ENCODE measurements at regions not wholly inside any gene's neighbourhood (a gene's known extent, or its start where the extent isn't known, plus 50 kb on each side); places are given as distances from the start of the nearest gene placed in this dataset.

DNA sequence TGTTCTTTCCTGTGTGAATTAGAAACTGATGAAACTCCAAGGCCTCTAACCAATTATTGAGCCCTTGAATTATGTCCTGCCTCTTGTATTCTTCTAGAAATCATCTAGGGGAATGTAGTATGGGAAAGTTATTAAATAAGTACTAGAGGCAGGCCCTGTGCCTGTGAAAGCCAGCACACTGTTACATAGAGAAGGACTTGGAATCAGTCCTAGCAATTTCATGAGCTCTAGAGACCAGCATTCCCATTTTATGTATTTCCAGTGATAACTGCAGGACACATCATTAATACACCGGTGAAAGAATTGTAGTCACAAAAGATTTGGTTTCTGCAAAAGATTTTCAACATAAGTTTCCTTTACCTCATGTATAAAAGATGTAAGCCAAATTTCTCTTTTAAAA, 168.5 kb upstream of the VLDLR start:
- DNase-seq (ENCODE audit: extremely low read depth, low read depth), result no peak
- TF ChIP-seq, protein P1, sequence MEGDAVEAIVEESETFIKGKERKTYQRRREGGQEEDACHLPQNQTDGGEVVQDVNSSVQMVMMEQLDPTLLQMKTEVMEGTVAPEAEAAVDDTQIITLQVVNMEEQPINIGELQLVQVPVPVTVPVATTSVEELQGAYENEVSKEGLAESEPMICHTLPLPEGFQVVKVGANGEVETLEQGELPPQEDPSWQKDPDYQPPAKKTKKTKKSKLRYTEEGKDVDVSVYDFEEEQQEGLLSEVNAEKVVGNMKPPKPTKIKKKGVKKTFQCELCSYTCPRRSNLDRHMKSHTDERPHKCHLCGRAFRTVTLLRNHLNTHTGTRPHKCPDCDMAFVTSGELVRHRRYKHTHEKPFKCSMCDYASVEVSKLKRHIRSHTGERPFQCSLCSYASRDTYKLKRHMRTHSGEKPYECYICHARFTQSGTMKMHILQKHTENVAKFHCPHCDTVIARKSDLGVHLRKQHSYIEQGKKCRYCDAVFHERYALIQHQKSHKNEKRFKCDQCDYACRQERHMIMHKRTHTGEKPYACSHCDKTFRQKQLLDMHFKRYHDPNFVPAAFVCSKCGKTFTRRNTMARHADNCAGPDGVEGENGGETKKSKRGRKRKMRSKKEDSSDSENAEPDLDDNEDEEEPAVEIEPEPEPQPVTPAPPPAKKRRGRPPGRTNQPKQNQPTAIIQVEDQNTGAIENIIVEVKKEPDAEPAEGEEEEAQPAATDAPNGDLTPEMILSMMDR (IDR thresholded peaks at IDR 0.05; ENCODE audit: low read depth, low read length), result no peak

DNA sequence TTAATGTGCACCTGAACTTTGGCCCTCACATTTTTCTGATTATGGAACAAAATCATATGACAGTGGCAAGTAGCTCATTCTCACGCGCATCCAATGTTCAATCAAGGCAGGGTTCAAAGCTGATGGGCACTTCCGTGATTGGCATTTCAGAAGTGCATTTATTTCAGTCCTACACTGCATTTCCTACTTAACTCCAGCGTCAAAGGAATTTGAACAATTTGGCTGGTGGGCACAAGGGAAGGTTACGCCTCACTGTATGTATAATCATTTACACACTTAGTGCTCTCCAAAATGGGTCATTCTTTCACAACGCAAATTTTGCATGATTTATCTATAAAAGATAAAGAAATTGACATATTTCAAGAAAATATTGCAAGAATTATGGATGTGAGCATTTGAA, 167.9 kb upstream of the VLDLR start:
- DNase-seq (ENCODE audit: extremely low read depth, low read depth), result no peak
- TF ChIP-seq, protein P1 (IDR thresholded peaks at IDR 0.05; ENCODE audit: low read depth, low read length), result no peak

DNA sequence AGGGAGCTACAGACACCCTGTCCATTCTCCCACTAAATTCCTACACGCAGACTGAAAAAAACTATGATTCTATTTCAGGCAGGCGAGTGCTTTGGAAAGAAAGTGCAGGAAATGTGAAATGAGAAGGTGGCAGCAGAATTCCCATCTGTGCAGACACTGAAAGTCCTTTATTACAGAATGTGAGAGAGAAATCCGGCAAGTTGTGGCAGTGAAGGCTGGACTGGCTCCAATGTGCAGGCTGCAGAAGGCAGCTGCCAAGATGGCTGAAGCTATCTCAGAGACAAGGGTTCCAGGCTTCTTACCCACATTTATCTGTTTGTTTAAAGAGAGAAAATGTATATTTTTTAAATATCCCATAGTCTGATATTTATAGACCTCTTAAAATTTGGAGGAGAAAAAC, 161.8 kb upstream of the VLDLR start:
- TF ChIP-seq, protein P1 (IDR thresholded peaks at IDR 0.05; ENCODE audit: low read depth, low read length), result no peak
- DNase-seq (ENCODE audit: extremely low read depth, low read depth), result no peak

DNA sequence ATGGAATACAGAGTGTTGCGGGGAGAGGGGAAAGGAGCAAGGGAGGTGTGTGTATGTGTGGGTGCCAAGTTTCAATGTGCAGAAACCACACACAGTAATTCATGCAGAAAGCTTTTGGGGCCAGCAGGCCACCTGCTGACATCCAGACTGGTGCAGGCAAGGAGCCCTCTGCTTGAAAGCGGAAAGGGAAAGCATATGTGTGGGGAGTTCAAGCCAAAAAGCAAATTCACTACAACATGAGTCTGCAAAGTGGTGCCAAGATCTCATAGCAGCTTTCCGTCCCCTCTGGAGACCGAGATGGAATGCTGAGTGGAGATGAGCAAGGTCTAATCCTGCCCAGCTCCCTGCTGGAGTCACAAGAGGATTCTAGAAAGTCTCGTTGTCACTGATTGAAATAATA, 159.7 kb upstream of the VLDLR start:
- TF ChIP-seq, protein P1 (IDR thresholded peaks at IDR 0.05; ENCODE audit: low read depth, low read length), result no peak
- no peak for DNase-seq (ENCODE audit: extremely low read depth, low read depth)

DNA sequence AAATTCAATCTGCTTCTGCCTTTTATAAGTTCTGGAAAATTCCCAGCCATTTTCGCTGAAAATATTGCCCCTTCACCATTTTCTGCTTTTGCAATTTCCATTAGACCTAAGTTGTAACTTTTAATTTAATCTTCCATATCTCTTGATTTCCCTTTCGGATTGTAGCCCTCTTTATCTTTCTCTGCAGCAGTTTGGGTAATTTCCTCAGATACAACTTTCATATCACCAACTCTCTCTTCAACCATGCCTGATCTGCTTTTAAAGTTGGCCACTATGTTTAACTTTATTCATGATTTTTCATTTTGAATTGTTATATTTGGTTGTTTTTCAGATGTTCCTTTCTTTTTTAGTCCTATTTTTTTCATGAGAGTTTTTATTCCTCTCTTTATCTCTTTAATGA, 157.0 kb upstream of the VLDLR start:
- TF ChIP-seq, protein P1 (IDR thresholded peaks at IDR 0.05; ENCODE audit: low read depth, low read length), result no peak
- no peak for DNase-seq (ENCODE audit: extremely low read depth, low read depth)

DNA sequence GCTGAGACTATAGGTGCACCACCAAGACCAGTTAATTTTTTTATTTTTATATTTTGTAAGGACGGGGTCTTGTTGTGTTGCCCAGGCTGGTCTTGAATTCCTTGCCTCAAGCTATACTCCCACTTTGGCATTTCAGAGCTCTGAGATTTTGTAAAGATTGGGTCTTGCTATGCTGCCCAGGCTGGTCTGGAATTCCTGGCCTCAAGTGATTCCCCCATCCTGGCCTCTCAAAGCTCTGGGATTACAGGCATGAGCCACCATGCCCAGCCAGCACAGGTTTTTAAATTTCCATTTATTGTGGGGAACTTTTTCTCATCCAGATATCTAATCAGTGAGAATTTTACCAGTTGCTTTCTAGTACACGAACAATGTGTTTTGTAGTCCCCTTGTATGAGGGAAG, 156.1 kb upstream of the VLDLR start:
- no peak for DNase-seq (ENCODE audit: extremely low read depth, low read depth)
- TF ChIP-seq, protein P1 (IDR thresholded peaks at IDR 0.05; ENCODE audit: low read depth, low read length), result no peak

DNA sequence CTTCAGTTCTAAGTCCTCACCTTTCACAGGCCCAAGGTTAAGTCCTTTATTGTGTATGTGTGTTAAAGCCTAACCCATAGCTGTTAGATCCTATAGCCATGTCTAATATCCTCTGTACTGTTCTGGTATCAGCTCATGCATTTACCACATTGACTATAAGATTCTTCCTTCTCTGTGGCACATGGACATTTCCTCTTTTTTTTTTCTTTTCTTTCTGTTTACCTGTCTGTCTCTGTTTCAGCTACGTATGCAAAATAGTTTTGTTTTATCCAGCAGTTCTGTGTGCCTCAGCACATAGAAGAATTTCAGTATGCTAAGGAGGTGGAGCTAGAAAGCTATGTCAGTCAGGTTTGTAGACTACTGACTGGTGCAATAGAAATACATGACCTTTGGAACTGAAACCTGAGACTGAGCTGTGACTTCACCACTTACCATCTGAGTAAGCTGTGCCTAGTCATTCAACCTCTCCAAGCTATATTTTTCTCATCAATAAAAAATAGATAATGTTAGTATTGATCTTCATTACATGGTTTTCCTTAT, 155.6 kb upstream of the VLDLR start:
- no peak for DNase-seq (ENCODE audit: extremely low read depth, low read depth)
- TF ChIP-seq, protein P1 (IDR thresholded peaks at IDR 0.05; ENCODE audit: low read depth, low read length), result no peak
